Activated T-helper 1 cell treated with anti-CD3 and anti-CD28 coated beads, Interleukin-2, amount 50 U/mL, for 16 hours (primary cell): ENCODE measurements at regions not wholly inside any gene's neighbourhood (a gene's known extent, or its start where the extent isn't known, plus 50 kb on each side); places are given as distances from the start of the nearest gene placed in this dataset.
"Not testable (repeated sequence)": the region's sequence is repeated elsewhere in the genome, so short reads cannot be mapped to it uniquely, and the experiment has no call there.

Source experiments
- DNase-seq, 2 donors: peaks; one replicate each; pipeline ENCODE4 v3.0.0-alpha.2; 2020; ENCODE audit warnings: low read depth in 1 of 2, low spot score in 1 of 2

DNA sequence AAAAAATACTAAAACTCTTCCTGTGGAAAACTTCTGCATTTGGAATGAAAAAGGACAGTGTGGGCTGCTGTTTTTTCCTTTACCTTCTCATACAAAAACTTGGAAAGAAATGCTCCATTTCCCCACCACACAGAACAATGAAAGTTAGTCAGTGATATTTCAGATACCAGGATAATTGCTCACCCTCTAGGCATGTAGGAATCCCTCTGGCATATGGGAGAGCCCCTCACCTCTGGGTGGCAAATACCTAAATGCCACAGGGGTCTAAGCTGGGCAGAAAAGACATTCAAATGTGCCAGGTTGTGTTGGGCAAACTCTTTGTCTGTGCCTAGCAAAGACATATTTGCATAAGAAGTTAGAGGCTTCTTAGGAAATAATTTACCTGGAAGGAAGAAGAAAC lies 560.3 kb upstream of the NR2F2 start:
- DNase-seq: no peak

DNA sequence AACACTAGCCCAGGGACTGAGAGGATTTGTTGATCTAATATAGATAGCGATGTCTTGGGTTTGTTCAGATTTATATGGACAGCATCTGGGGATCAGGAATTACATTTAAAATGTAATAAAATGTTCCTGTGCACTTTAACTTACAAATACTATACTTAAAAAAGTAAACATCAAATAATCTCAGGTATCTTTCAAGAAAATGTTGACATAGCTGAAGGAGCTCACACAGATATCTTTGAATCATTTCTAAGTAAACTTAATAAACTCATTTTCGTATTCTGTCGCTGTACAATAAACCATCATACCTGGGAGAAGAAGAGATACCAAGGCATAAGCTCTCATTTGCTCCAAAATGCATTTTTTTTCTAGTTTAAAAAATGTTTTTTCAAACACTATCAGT lies 557.5 kb upstream of the NR2F2 start:
- DNase-seq: no peak

- DNase-seq: no peak
These were observed 546.0 kb upstream of the NR2F2 start for GRCh38 chr15:95784508-95784907.

DNA sequence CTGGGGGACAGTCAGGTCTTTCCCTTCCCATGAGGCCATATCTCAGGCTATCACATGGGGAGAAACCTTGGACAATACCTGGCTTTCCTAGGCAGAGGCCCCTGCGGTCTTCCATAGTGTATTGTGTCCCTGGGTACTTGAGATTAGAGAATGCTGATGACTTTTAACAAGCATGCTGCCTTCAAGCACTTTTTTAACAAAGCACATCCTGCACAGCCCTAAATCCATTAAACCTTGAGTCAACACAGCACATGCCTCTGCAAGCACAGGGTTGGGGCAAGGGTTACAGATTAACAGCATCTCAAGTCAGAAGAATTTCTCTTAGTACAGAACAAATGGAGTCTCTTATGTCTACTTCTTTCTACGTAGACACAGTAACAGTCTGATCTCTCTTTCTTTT lies 545.2 kb upstream of the NR2F2 start:
- not testable (repeated sequence) for DNase-seq

- DNase-seq: no peak
These were observed 537.3 kb upstream of the NR2F2 start for GRCh38 chr15:95793231-95793630.

DNA sequence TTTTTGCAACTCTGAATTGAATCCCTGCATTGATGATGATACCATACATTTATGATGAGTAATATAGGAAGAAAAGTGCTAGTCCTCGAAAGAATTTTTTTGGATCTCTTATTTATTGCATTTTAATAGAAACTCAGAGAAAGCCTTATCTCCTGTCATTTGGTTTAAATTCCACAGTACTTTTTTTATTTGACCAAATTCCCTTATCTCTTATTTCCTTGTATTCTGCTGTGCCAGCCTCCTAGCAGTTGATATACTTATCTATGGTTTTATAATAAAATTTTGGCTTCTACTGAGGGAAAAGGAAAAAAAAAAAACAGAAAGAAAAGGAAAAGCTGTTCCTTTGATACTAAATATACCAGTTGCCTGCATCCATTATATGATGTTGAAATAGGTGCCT lies 535.1 kb upstream of the NR2F2 start:
- DNase-seq: no peak

DNA sequence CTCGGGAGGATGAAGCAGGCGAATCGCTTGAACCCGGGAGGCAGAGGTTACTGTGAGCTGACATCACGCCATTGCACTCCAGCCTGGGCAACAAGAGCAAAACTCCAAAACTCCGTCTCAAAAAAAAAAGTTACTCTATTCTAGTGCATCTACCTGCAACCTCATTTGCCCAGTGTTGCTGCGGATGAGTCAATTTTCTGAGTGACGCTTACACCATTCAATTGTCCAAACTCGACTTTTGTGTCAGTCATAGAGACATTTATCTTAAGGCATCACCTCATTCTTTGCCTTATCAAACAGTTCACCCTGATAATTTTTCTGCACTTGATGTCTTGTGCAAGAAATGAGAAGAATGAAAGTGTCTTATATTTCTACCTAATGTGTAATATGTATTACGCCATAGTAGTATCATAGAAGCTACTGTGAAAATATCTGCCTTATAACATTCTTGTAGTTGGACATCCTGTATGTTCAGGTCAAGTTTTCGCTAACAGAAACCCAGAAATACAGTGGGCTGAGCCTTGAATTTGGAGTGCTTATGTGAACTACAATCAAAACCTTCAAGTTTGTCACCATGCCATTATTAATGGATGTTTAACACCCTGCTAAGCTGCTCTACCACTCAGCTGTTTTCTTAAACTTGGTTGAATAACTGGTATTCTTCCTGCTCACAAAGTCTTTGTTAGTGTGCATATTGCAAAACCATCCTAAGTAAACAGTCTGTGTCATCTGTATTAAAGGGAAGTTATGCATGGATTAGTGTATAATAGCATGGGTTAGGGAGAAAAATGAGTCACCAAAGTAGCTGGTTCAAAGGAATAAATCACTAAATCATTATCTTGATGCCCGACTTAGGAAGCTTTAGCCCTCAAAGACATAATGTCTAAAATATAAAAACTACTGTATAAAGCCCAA lies 531.0 kb upstream of the NR2F2 start:
- no peak for DNase-seq

GRCh38 chr15:95804484-95804883 lies 526.0 kb upstream of the NR2F2 start:
- no peak for DNase-seq

GRCh38 chr15:95812491-95812890 lies 518.0 kb upstream of the NR2F2 start:
- no peak for DNase-seq

DNA sequence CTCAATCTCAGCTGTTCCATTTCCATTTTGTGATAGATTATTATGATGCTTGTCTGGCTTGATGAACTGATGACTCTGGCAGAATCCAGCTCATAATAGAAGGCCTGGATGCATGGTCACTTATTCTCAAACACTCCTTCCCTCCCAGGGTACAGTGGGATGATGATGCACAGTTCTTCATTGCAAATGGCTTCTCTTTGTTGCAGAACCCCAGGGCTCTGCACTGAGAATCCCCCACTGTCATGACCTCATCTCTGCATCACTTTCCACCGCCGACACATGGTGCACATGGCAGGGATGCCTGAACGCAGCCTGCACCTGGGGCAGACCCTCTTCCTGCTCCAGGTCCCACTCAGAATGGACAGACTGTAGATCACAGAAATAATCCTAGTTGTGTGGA lies 515.6 kb upstream of the NR2F2 start:
- DNase-seq: no peak

- DNase-seq: no peak
These were observed 513.9 kb upstream of the NR2F2 start for GRCh38 chr15:95816591-95816990.

- no peak for DNase-seq
These were observed 507.5 kb upstream of the NR2F2 start for GRCh38 chr15:95822961-95823360.

GRCh38 chr15:95825208-95825607 lies 505.3 kb upstream of the NR2F2 start:
- DNase-seq: no peak

GRCh38 chr15:95825671-95826411 lies 504.7 kb upstream of the NR2F2 start:
- DNase-seq: no peak

DNA sequence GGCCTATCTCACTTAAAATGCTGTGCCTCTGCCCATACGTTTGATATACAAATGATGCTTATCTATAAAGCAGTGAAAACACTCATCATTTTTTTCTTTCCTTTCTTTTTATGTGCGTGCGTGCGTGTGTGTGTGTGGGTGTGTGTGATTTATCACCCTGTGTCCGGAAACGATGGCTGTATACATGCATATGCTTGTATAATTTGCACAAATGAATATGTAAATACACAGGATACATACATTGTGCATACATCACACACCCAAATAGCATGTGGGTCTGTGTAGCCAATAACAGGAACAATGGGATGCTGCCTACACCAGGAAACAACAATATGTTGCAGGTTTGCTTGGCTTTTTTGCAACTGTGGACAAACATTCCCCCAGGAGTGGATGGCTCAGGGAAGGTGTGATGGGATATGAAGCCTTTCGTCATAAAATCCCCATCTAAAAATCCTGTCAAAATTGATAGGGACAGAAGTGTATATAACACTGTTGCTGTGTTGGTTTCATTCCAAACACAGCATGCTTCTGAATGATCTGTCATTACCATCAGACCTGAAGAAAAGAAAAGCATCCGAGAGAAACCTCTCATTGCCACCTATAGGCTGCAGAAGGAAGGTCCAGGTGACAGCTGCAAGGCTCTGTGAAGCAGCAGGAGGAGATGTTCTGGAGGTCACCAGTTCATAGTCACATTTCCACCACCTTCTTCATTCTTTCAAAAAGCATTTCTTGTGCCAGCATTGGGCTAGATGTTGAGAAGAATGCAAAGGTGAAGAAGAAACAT lies 503.9 kb upstream of the NR2F2 start:
- DNase-seq: no peak

DNA sequence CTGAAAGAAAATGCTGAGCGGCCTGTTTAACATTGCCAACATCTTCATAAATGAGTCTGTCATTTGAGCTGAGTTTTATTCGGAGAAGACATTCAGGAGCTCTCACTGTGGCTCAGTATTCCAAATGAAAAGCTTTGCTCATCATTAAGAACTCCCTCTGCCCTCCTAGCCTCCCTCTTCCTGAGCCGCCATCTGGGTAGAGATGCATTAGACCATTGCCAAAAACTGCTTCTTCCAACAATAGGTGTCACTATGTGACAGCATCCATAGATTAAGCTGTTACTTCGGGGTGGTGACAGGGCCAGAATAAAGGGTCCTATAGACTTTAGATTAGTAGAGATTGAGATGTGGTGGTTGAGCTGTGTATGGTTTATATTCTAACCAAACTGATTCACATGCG lies 501.4 kb upstream of the NR2F2 start:
- no peak for DNase-seq

- DNase-seq: no peak
These were observed 500.2 kb upstream of the NR2F2 start for GRCh38 chr15:95830281-95830680.

DNA sequence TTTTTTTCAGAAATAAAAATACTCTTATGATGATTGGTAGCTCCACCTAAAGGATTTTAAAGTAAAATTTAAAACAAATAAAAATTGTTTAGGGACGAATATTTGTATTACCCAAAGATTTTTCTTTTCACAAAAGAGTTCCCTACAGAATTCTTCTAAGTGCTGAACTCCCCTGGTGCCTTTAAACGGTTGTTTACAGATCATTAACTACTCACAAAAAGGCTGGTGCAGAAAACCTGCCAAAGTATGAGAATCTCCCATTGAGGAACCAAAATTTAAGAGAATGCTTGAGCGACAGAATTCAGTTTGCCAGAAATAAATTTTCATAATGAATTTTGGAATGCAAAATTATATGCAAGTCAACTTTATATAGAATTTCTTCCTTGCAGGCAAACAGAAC lies 497.8 kb upstream of the NR2F2 start:
- DNase-seq: no peak

- no peak for DNase-seq
These were observed 496.3 kb upstream of the NR2F2 start for GRCh38 chr15:95834028-95834804.

DNA sequence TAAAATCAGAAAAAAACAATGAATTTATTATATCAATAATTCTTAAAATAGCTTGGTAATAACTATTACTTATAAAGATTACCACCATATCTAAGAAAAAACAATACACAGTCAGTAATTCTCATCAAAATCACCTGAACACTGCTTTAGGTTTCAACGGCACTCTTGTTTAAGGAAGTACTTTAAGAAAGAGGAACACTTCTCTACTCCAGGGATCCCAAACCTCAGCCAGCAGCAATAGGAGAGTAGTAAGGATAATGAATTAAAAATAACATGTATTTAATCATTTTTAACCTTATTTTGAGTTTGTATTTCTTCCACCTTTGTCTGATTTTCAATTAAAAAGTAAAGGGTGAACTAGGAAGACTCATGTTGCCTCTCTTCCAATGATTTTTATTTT lies 494.0 kb upstream of the NR2F2 start:
- DNase-seq: no peak
